Dendritic cell treated with granulocyte-macrophage colony-stimulating factor and Interleukin-4, amounts not matched to agents 40 ng/mL and 50 ng/mL, for 4 days (primary cell): ENCODE measurements at regions not wholly inside any gene's neighbourhood (a gene's known extent, or its start where the extent isn't known, plus 50 kb on each side); places are given as distances from the start of the nearest gene placed in this dataset.

ENCODE experiments used
- H3K27ac Mint-ChIP-seq: one replicate; pipeline ENCODE4 v1.8.0; 2022; ENCODE audit warnings: mild to moderate bottlenecking, mixed read lengths
- H3K27me3 Mint-ChIP-seq: one replicate; pipeline ENCODE4 v1.8.0; 2022; ENCODE audit warnings: mild to moderate bottlenecking, mixed read lengths
- H3K36me3 Mint-ChIP-seq: one replicate; pipeline ENCODE4 v1.8.0; 2022; ENCODE audit warnings: low read depth, mixed read lengths
- H3K4me1 Mint-ChIP-seq: one replicate; pipeline ENCODE4 v1.8.0; 2022; ENCODE audit warnings: low read depth, mixed read lengths
- H3K4me3 Mint-ChIP-seq: one replicate; pipeline ENCODE4 v1.8.0; 2022; ENCODE audit warnings: mild to moderate bottlenecking, moderate library complexity, mixed read lengths
- H3K9me3 Mint-ChIP-seq: one replicate; pipeline ENCODE4 v1.8.0; 2022; ENCODE audit warnings: mixed read lengths
- intact Hi-C: fragments of 100-400 bp; cut with micrococcal nuclease; formaldehyde crosslinking; loops from one replicate; pipeline ENCODE4 v1.15.0; 2022

DNA sequence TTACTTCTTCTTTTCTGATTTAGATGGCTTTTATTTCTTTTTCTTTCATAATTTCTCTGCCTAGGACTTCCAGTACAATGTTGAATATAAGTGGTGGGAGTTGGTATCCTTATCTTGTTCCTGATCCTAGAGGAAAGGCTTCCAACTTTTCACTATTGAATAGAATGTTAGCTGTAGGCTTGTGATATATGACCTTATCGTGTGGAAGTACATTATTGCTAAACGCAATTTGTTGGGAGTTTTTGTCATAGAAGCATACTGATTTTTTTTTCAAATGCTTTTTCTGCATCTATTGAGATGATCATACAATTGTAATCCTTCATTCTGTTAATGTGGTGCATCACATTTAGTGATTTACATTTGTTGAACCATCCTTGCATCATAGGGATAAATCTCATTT lies 79.5 kb downstream of the FASLG start:
- Mint-ChIP-seq H3K27ac (no peak overlapping the region), H3K36me3 (no peaks in the 10 kb centered on the region), H3K4me3 (no peak overlapping the region), H3K27me3 (peaks cover 21% of the 10 kb centered on the region), H3K9me3 (no peaks in the 10 kb centered on the region), H3K4me1 (peaks cover 10% of the 10 kb centered on the region)
- intact Hi-C loops = no loop called here

DNA sequence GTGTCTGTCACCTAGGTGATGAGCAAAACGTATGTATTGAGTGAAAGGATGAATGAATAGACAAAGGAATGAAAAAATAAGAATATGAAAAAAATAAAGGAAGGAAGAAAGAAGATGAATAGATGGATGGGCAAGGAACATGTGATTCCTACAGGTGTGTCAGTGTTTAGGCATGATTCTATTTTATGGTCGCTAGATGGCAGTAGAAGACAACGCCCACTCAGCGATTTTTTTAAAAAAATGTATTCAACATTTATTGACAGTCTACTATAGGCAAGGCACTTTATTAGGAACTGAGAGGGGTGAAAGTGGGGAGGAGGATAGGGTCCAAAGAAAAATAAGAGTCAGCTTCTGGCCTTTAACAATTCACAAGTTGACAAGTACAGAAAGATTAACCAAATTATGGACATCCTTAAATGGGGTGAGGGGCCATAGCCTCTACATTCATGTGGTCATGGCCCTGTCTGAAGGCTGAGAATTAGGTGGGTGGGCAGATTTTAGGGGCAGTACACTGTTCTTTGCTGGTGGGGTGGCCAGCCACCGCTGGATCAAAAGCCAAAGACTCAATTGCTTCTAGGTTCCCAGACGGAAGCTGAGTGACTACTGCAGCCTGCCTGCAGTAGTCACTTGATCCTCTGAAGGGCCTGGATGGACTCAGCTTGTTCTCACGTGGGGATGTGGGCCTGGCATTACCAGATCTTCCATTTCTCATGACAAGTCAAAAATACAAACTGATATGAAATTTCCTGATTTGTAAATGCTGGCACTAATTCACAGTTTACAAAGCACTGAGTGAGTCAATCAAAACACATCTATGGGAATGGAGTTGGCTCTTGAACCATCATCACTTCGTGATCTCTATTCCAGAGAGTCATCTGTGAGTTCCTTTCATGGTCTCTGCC lies 83.9 kb downstream of the FASLG start:
- Mint-ChIP-seq H3K27ac (no peak overlapping the region), H3K4me1 (peaks cover 40% of the 10 kb centered on the region), H3K27me3 (peaks cover 32% of the 10 kb centered on the region), H3K4me3 (no peak overlapping the region), H3K36me3 (no peaks in the 10 kb centered on the region), H3K9me3 (no peaks in the 10 kb centered on the region)
- intact Hi-C loops = loop anchor here (5.0 to 10.0 kb wide), 4 partner anchors 272 to 2002 kb away; partner anchors contain the start of gene TNFSF18

DNA sequence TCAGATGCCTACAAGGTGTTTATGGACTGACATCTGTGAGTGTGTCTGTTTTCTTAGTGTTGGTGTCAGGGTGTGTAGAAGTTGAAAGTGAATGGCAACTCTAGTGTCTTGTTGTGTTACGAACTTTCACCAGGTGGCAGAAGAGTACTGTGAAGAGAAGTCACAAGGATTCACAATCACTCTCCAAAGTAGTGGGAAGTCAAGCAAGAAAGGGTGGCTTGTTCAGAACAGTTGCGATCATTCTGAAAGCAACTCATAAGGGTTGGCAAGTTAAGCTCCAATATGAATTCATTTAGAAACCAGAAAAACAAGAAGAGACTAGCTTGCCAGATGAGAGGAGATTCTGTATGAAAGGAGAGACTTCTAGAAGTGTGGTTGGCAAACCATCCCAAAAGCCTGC lies 86.1 kb downstream of the FASLG start:
- intact Hi-C loops = loop anchor here (1.0 to 10.0 kb wide), 7 partner anchors 80 to 2000 kb away; partner anchors contain the start of gene TNFSF18
- H3K27me3 Mint-ChIP-seq = peaks cover 47% of the 10 kb centered on the region
- H3K4me1 Mint-ChIP-seq = peaks cover 34% of the 10 kb centered on the region
- no peaks in the 10 kb centered on the region for H3K9me3 Mint-ChIP-seq
- H3K27ac Mint-ChIP-seq = peak overlapping the region; percentile 37
- no peaks in the 10 kb centered on the region for H3K36me3 Mint-ChIP-seq
- no peak overlapping the region for H3K4me3 Mint-ChIP-seq

DNA sequence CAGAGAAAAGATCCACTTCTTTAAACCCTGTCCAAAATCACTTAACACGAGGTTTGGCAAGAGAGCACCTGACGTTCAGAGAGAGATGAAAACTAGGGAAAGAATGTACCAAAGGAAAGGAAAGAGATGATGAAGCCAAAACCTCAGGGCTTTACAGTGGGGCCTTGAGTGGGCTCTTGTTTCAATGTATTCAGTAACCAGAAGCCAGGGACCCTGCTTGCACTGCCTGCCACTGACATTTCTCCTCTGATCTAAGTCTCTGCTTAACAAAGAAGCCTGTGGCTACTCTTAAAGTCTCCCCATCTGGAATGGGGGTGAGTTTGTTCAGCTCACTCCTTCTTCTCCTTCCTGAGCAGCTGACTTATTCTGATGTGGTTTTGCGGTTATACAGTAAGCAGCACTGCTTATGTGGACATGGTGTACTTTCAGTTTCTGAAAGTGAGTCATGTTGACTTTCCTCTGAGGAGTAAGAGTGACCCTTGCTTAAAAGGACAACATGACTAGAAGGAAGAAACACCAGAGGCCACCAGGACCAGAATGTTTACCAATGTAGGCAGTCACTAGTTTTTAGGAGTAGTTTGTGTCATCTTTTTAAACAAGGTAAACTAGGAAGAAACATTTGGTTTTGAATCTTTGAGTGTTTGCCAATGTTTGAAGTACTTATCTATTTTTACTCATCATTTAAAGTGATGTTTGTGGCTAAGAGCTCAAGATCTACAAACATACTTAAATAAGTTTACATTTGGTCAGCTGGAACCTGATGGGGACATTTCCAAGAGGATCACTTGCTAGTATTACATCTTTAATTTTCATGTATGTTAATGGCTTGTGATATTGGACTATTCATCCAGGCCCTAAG lies 87.4 kb downstream of the FASLG start:
- Mint-ChIP-seq H3K36me3 (no peaks in the 10 kb centered on the region), H3K27ac (peak overlapping the region; percentile 37), H3K4me3 (no peak overlapping the region), H3K9me3 (no peaks in the 10 kb centered on the region), H3K27me3 (peaks cover 47% of the 10 kb centered on the region), H3K4me1 (peaks cover 34% of the 10 kb centered on the region)
- intact Hi-C loops = loop anchor here (2.0 to 10.0 kb wide), 6 partner anchors 72 to 1998 kb away; partner anchors contain the start of gene TNFSF18

DNA sequence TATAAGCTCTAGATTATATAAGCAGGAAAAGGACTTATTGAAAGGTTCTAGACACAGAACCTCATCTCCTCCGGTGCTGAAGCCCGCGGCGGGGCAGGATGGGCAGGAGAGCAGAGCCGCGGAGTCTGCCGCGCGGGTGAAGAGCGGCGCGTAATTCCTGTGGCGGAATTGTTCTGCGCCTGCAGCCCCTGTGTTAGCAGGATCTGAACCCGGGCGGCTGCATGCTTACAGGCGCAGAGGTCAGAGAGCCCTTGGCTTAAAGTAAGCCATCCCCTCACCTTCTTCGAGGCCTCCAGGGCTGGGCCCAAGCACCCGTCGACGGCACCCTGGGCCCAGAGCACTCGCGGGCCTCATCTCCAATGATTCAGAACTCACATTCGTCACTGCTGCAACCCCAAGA lies 89.3 kb downstream of the FASLG start:
- intact Hi-C loops = loop anchor here (5.0 to 10.0 kb wide), 5 partner anchors 267 to 1997 kb away; partner anchors contain the start of gene TNFSF18
- Mint-ChIP-seq H3K27me3 (peaks cover 51% of the 10 kb centered on the region), H3K36me3 (no peaks in the 10 kb centered on the region), H3K4me3 (no peak overlapping the region), H3K4me1 (peaks cover 32% of the 10 kb centered on the region), H3K9me3 (no peaks in the 10 kb centered on the region), H3K27ac (no peak overlapping the region)

DNA sequence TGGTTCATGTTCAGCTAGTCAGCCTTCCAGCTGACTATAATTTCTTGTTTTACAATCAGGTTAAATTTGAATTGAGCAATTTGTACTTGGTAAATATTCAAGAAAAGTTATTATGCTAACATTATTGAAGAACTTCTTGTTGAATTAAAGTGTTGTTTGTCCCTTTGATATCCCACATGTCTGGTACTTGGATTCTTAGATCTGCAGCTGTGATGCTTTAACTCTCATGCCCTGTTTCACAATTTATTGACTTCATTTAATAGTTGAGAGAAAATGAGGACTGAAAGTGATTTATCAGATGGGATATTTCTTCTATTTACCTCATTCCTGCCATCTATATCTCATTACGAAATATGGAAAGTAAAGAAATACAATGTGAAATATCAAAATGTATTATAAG lies 92.8 kb downstream of the FASLG start:
- H3K27me3 Mint-ChIP-seq = peaks cover 57% of the 10 kb centered on the region
- no peak overlapping the region for H3K4me3 Mint-ChIP-seq
- no peaks in the 10 kb centered on the region for H3K9me3 Mint-ChIP-seq
- H3K27ac Mint-ChIP-seq = no peak overlapping the region
- intact Hi-C loops = no loop called here
- H3K36me3 Mint-ChIP-seq = no peaks in the 10 kb centered on the region
- H3K4me1 Mint-ChIP-seq = peaks cover 25% of the 10 kb centered on the region

DNA sequence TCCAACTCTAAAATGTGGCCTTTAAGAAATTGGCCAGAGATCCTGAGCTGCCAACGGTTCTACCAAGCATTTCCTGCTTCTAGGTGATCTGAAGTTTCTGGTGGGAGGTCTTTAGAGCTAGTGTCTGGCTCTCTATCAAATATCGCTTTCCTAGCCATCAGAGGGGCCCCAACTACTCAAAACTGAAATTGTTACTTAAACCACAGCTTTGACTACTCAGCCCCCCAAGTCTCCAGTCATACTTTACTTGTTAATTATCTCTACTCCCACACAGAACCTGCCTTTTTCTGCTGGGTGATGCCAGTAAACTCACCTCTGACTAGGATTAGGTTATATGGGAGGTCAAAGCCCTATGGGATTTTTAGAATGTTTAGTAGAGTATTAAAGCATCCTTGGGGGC lies 95.1 kb downstream of the FASLG start:
- Mint-ChIP-seq H3K4me1 (peaks cover 28% of the 10 kb centered on the region), H3K27ac (no peak overlapping the region), H3K4me3 (no peak overlapping the region), H3K9me3 (no peaks in the 10 kb centered on the region), H3K27me3 (peaks cover 59% of the 10 kb centered on the region), H3K36me3 (no peaks in the 10 kb centered on the region)
- intact Hi-C loops = no loop called here

DNA sequence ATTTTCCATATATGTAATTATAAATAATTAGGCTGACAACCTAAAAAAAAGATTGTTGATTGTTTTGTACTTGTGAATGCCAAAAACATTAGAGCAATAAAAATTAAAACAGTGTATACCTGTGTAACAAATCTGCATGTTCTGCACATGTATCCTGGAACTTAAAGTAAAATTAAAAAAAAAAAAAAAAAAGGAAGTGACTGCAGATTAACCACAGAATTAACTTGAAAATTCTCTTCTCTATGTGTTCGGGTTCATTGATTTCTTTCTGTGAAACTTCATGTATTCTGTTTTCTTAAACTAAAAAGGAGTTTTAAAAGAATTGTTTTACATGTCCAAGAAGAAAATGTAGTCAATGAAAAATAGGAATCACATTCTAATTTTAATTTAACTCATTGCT lies 95.7 kb downstream of the FASLG start:
- H3K4me1 Mint-ChIP-seq = peaks cover 28% of the 10 kb centered on the region
- intact Hi-C loops = no loop called here

DNA sequence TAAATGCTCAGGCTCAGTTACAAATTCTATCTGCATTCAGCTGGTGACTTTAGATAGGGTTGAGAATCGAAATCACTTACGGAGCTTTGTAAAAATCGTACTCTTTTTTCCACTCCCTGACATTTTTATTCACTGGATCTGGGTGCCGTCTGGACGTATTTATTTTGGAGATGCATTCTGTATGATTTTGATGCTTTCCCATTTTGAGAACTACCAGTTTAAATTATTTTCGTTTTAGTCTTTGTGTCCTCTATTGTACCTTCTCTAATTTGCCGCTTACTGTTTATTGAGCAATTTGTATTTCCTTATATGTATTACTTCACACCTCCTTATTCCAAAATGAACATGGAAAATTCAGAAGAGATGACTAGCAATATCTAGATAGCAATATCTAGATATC lies 96.2 kb downstream of the FASLG start:
- intact Hi-C loops = no loop called here
- peaks cover 28% of the 10 kb centered on the region for H3K4me1 Mint-ChIP-seq
- no peak overlapping the region for H3K4me3 Mint-ChIP-seq
- H3K27me3 Mint-ChIP-seq = peaks cover 61% of the 10 kb centered on the region
- no peak overlapping the region for H3K27ac Mint-ChIP-seq
- H3K9me3 Mint-ChIP-seq = no peaks in the 10 kb centered on the region
- no peaks in the 10 kb centered on the region for H3K36me3 Mint-ChIP-seq

More for the DNA sequence above, 95.7 kb downstream of the FASLG start:
- peaks cover 58% of the 10 kb centered on the region for H3K27me3 Mint-ChIP-seq
- H3K27ac Mint-ChIP-seq = no peak overlapping the region
- no peak overlapping the region for H3K4me3 Mint-ChIP-seq
- no peaks in the 10 kb centered on the region for H3K9me3 Mint-ChIP-seq
- no peaks in the 10 kb centered on the region for H3K36me3 Mint-ChIP-seq

DNA sequence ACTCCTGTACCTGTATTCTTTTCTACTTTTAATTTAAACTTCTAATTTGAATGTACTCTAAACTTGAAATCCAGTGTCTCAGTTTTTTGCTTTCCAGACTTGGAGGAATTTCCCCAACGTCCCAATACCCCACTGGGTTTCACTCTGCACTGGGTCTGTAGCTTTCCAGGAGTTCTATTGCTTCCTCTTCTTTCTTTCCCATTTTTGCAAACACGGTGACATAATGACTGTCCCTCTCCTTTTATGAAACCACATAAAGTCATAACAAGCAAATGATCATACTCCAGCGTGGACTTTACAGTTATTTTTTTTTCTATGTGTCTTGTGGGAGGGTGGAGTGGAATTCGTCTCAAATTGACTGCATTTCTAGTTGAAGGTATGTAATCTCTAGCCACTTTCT lies 97.1 kb downstream of the FASLG start:
- peaks cover 28% of the 10 kb centered on the region for H3K4me1 Mint-ChIP-seq
- peaks cover 64% of the 10 kb centered on the region for H3K27me3 Mint-ChIP-seq
- H3K9me3 Mint-ChIP-seq = no peaks in the 10 kb centered on the region
- no peaks in the 10 kb centered on the region for H3K36me3 Mint-ChIP-seq
- H3K27ac Mint-ChIP-seq = no peak overlapping the region
- no peak overlapping the region for H3K4me3 Mint-ChIP-seq
- intact Hi-C loops = no loop called here

DNA sequence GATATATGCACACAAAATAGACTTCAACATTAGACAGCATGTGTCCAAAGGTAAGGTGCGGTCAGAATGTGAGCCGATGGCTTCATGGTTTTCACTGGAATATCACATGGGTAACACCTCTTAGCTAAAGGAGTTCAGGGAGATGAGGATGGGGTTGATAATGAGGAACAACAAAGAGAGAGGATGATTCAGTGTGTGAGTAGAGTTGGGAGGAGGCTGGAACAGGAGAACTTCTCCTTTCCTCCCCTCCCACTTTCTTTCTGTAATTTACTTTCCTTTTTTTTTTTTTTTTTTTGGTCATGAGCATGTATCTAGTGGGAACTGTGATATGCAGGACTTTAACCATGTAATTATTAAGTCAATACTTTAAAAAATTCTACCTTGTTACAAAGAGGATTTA lies 99.4 kb downstream of the FASLG start:
- H3K27ac Mint-ChIP-seq = no peak overlapping the region

DNA sequence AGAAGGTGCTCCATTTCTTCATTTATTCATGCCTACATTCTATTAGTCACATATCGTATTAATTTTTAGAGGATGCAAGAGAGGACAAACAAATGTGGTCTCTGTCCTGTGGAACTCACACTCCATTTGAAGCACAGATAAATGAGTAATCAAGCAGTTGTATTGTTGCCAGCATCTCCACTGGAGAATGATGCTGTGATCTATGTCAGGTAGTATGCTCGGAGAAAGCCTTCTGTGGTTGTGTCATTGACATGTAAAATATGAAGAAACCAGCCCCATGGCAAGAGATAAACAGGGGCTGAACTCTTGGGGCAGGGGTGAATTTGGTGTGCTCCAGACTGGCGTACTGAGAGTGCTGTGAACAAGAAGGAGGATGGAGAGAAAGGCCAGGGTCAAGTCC lies 101.2 kb downstream of the FASLG start:
- H3K36me3 Mint-ChIP-seq = no peaks in the 10 kb centered on the region
- H3K4me1 Mint-ChIP-seq = peaks cover 25% of the 10 kb centered on the region
- no peak overlapping the region for H3K27ac Mint-ChIP-seq
- intact Hi-C loops = no loop called here
- peaks cover 56% of the 10 kb centered on the region for H3K27me3 Mint-ChIP-seq
- no peaks in the 10 kb centered on the region for H3K9me3 Mint-ChIP-seq
- no peak overlapping the region for H3K4me3 Mint-ChIP-seq

More for the DNA sequence above, 99.4 kb downstream of the FASLG start:
- intact Hi-C loops = no loop called here
- Mint-ChIP-seq H3K36me3 (no peaks in the 10 kb centered on the region), H3K27me3 (peaks cover 51% of the 10 kb centered on the region), H3K4me3 (no peak overlapping the region), H3K4me1 (peaks cover 28% of the 10 kb centered on the region), H3K9me3 (no peaks in the 10 kb centered on the region)

DNA sequence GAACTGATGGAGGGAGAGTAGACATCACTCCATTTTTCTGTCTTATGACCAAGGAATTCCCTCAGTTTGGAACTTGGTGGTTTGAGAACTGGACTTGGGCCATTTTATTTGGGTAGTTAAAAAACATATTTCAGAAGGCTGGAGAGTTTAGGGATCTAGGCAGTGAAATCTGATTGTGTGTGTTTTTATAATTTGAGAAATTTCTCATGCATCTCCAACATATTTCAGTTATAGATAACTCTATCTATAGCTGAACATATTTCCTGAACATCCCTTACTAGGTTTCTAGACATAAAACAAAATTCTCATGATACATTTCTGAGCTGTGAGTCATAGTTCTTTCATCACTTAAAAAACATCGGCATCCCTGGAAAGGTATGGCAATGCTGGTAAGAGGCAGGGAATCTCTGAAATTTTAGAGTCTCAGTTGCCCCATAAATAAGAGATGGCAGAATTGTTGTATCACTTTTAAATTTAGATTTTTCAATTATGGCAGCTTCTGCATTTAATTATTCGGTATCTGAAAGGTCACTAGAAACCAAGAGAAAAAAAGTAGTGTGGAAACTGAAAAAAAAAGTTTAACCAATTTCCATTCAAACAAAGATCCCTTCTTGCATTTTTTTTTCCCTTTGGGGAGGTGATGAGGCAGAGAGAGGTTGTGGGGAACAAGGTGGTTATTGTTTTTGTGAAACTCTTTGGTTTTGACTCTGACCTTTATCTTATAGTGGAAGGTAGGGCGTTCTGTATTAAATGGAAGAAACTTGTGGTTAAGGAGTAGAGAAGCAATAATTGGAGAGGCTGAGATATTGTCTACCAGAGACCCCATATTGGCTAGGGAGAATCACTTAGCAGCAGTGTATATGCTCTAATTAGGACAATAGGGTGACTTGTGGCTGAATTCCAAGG lies 102.9 kb downstream of the FASLG start:
- Mint-ChIP-seq H3K9me3 (no peaks in the 10 kb centered on the region), H3K27me3 (peaks cover 47% of the 10 kb centered on the region), H3K4me1 (peaks cover 20% of the 10 kb centered on the region), H3K36me3 (no peaks in the 10 kb centered on the region), H3K4me3 (no peak overlapping the region), H3K27ac (no peak overlapping the region)
- intact Hi-C loops = no loop called here
